GM23338 (cell line): ENCODE measurements at regions not wholly inside any gene's neighbourhood (a gene's known extent, or its start where the extent isn't known, plus 50 kb on each side); places are given as distances from the start of the nearest gene placed in this dataset.

ENCODE experiments used
- ATAC-seq: fragments of 200-7000 bp; cut with Tn5 transposase; 3 replicates; pipeline ENCODE4 v1.9.1; 2020
- DNase-seq: peaks from one replicate; pipeline ENCODE4 v3.0.0-alpha.2; 2015; ENCODE audit warnings: low spot score
- H2AFZ ChIP-seq: fragments of 200-600 bp; sonication (generic); 2 replicates; pipeline ENCODE4 v1.8.0; 2016; ENCODE audit warnings: antibody characterized with exemption, mild to moderate bottlenecking, moderate library complexity
- H3F3A ChIP-seq: fragments of 200-600 bp; sonication (generic); replicated peaks from 2 replicates; pipeline ENCODE4 v1.8.0; 2017; ENCODE audit warnings: antibody characterized with exemption, mixed run types, low read depth
- H3K27ac ChIP-seq: fragments of 200-600 bp; sonication (generic); 2 replicates; pipeline ENCODE4 v1.6.1; 2016; ENCODE audit warnings: low read depth
- H3K27me3 ChIP-seq: fragments of 200-600 bp; sonication (generic); 2 replicates; pipeline ENCODE4 v1.8.0; 2016; ENCODE audit warnings: mild to moderate bottlenecking, mixed run types, moderate library complexity; ENCODE audit not compliant: insufficient read depth
- H3K36me3 ChIP-seq: fragments of 200-600 bp; sonication (generic); 2 replicates; pipeline ENCODE4 v1.8.0; 2016; ENCODE audit warnings: mild to moderate bottlenecking; ENCODE audit not compliant: insufficient read depth
- H3K4me1 ChIP-seq: fragments of 200-600 bp; sonication (generic); 2 replicates; pipeline ENCODE4 v1.8.0; 2016; ENCODE audit warnings: mild to moderate bottlenecking, moderate library complexity; ENCODE audit not compliant: insufficient read depth
- H3K4me2 ChIP-seq: fragments of 200-600 bp; sonication (generic); 2 replicates; pipeline ENCODE4 v1.7.1; 2017; ENCODE audit warnings: mixed run types
- H3K4me3 ChIP-seq: fragments of 200-600 bp; sonication (generic); 2 replicates; pipeline ENCODE4 v1.6.1; 2016; ENCODE audit warnings: mixed run types
- H3K79me2 ChIP-seq: fragments of 200-600 bp; sonication (generic); replicated peaks from 2 replicates; pipeline ENCODE4 v1.8.0; 2017; ENCODE audit warnings: mild to moderate bottlenecking; ENCODE audit not compliant: insufficient read depth
- H3K9me2 ChIP-seq: fragments of 200-600 bp; sonication (generic); 2 replicates; pipeline ENCODE4 v1.8.0; 2017; ENCODE audit not compliant: insufficient read depth
- H4K20me1 ChIP-seq: fragments of 200-600 bp; sonication (generic); replicated peaks from 2 replicates; pipeline ENCODE4 v1.8.0; 2017; ENCODE audit warnings: mild to moderate bottlenecking; ENCODE audit not compliant: insufficient read depth
- H3K27ac Mint-ChIP-seq: 2 replicates; pipeline ENCODE4 v1.8.0; 2020; ENCODE audit warnings: inconsistent platforms, mild to moderate bottlenecking, moderate library complexity, mixed read lengths
- H3K27me3 Mint-ChIP-seq: 3 replicates; pipeline ENCODE4 v1.8.0; 2022; ENCODE audit warnings: low read depth, mild to moderate bottlenecking, moderate library complexity, mixed read lengths, inconsistent platforms; ENCODE audit not compliant: insufficient read depth, poor library complexity
- H3K36me3 Mint-ChIP-seq: 3 replicates; pipeline ENCODE4 v1.8.0; 2021; ENCODE audit warnings: low read depth, mild to moderate bottlenecking, inconsistent platforms, moderate library complexity, mixed read lengths
- H3K4me1 Mint-ChIP-seq: 3 replicates; pipeline ENCODE4 v1.8.0; 2020; ENCODE audit warnings: mild to moderate bottlenecking, inconsistent platforms, mixed read lengths
- H3K4me3 Mint-ChIP-seq: 3 replicates; pipeline ENCODE4 v1.8.0; 2021; ENCODE audit warnings: moderate library complexity, mild to moderate bottlenecking, inconsistent platforms, mixed read lengths
- H3K9me3 Mint-ChIP-seq: 3 replicates; pipeline ENCODE4 v1.8.0; 2020; ENCODE audit warnings: moderate library complexity, mild to moderate bottlenecking, inconsistent platforms, mixed read lengths
- CREB1 ChIP-seq: fragments of 250-450 bp; sonication (Bioruptor Pico); IDR thresholded peaks from 2 replicates; pipeline ENCODE4 v1.5.0; 2020; ENCODE audit warnings: low read depth, mild to moderate bottlenecking, moderate library complexity
- EZH2 ChIP-seq: fragments of 200-600 bp; sonication (generic); IDR thresholded peaks from one replicate; pipeline ENCODE4 v1.8.0; 2017; ENCODE audit warnings: antibody characterized with exemption, mild to moderate bottlenecking, low read depth; ENCODE audit not compliant: unreplicated experiment
- EZH2phosphoT487 ChIP-seq: fragments of 200-600 bp; sonication (generic); IDR thresholded peaks from one replicate; pipeline ENCODE4 v1.8.1; 2018; ENCODE audit warnings: antibody characterized with exemption; ENCODE audit not compliant: unreplicated experiment
- JUNB ChIP-seq: IDR thresholded peaks from one replicate; pipeline ENCODE4 v1.6.1; 2016; ENCODE audit warnings: antibody characterized with exemption; ENCODE audit not compliant: unreplicated experiment
- NANOG ChIP-seq: IDR thresholded peaks from 2 replicates; pipeline ENCODE4 v1.6.1; 2016; ENCODE audit warnings: antibody characterized with exemption, borderline replicate concordance
- POLR2AphosphoS5 ChIP-seq: IDR thresholded peaks from 2 replicates; pipeline ENCODE4 v1.6.1; 2016; ENCODE audit warnings: antibody characterized with exemption, low read depth
- STAT1 ChIP-seq: IDR thresholded peaks from one replicate; pipeline ENCODE4 v1.6.1; 2016; ENCODE audit warnings: antibody characterized with exemption; ENCODE audit not compliant: unreplicated experiment
- ZNF114 ChIP-seq: fragments of 250-450 bp; sonication (Bioruptor Pico); IDR thresholded peaks from 2 replicates; pipeline ENCODE4 v1.5.0; 2020; ENCODE audit warnings: mild to moderate bottlenecking, moderate library complexity
- ZNF331 ChIP-seq: fragments of 250-450 bp; sonication (Bioruptor Pico); IDR thresholded peaks from 2 replicates; pipeline ENCODE4 v1.5.0; 2020; ENCODE audit warnings: low read depth, mild to moderate bottlenecking, moderate library complexity
- TF ChIP-seq, protein P1 (sequence below): fragments of 250-450 bp; sonication (Bioruptor Pico); IDR thresholded peaks from 2 replicates; pipeline ENCODE4 v1.5.0; 2020; ENCODE audit warnings: mild to moderate bottlenecking, moderate library complexity
- TF ChIP-seq, protein P2 (sequence below): IDR thresholded peaks from 2 replicates; pipeline ENCODE4 v1.6.1; 2016; ENCODE audit warnings: antibody characterized with exemption
- TF ChIP-seq, protein P3 (sequence below): IDR thresholded peaks from one replicate; pipeline ENCODE4 v1.6.1; 2018; ENCODE audit warnings: antibody characterized with exemption; ENCODE audit not compliant: unreplicated experiment
- TF ChIP-seq, protein P4 (sequence below), 2 experiments: fragments of 200-600 bp in 1 of 2; sonication (generic) in 1 of 2; conservative IDR thresholded peaks; 2 replicates each; pipeline versions ENCODE4 v1.5.1 to v1.6.1; 2016 to 2017; ENCODE audit warnings: antibody characterized with exemption in 2 of 2, low read depth in 2 of 2, mild to moderate bottlenecking in 2 of 2, moderate library complexity in 1 of 2

DNA sequence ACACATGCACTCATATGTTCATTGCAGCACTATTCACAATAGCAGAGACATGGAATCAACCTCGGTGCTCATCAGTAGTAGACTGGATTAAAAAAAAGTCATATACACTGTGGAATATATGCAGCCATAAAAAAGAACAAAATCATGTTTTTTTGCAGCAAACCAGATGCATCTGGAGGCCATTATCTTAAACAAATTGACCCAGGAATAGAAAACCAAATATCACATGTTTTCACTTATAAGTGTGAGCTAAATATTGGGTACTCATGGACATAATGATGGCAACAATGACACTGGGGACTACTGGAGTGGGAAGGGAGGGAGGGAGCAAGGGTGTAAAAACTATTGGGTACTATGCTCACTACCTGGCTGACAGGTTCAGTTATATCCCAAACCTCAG is 792.6 kb downstream of the EPHA4 start:
- Mint-ChIP-seq H3K36me3 (no peaks in the 10 kb centered on the region; the same call in 2 of the 3 replicates), H3K4me3 (no peak overlapping the region), H3K27ac (no peak overlapping the region), H3K9me3 (no peaks in the 10 kb centered on the region; the same call in 1 of the 3 replicates), H3K4me1 (peaks cover 20% of the 10 kb centered on the region), H3K27me3 (peaks cover 2% of the 10 kb centered on the region)
- no peak overlapping the region for H3K4me3 ChIP-seq
- DNase-seq (no peak), ATAC-seq (no peak)
- no peaks in the 10 kb centered on the region for H3K9me2 ChIP-seq
- H3K36me3 ChIP-seq = no peaks in the 10 kb centered on the region
- no peaks in the 10 kb centered on the region for H3K4me1 ChIP-seq
- no peaks in the 10 kb centered on the region for H3K79me2 ChIP-seq
- no peak overlapping the region for H2AFZ ChIP-seq
- no peak overlapping the region for H3K4me2 ChIP-seq
- peaks cover 2% of the 10 kb centered on the region; the same call in 1 of the 2 replicates for H3K27me3 ChIP-seq
- no peaks in the 10 kb centered on the region for H4K20me1 ChIP-seq
- H3K27ac ChIP-seq = no peak overlapping the region
- H3F3A ChIP-seq = no peaks in the 10 kb centered on the region
- TF ChIP-seq STAT1 (no peak), JUNB (no peak), CREB1 (CRISPR knock-in tag) (no peak), NANOG (no peak), POLR2AphosphoS5 (no peak), ZNF114 (CRISPR knock-in tag) (no peak), EZH2 (no peak), EZH2phosphoT487 (no peak), ZNF331 (CRISPR knock-in tag) (no peak)
- TF ChIP-seq, protein P1, sequence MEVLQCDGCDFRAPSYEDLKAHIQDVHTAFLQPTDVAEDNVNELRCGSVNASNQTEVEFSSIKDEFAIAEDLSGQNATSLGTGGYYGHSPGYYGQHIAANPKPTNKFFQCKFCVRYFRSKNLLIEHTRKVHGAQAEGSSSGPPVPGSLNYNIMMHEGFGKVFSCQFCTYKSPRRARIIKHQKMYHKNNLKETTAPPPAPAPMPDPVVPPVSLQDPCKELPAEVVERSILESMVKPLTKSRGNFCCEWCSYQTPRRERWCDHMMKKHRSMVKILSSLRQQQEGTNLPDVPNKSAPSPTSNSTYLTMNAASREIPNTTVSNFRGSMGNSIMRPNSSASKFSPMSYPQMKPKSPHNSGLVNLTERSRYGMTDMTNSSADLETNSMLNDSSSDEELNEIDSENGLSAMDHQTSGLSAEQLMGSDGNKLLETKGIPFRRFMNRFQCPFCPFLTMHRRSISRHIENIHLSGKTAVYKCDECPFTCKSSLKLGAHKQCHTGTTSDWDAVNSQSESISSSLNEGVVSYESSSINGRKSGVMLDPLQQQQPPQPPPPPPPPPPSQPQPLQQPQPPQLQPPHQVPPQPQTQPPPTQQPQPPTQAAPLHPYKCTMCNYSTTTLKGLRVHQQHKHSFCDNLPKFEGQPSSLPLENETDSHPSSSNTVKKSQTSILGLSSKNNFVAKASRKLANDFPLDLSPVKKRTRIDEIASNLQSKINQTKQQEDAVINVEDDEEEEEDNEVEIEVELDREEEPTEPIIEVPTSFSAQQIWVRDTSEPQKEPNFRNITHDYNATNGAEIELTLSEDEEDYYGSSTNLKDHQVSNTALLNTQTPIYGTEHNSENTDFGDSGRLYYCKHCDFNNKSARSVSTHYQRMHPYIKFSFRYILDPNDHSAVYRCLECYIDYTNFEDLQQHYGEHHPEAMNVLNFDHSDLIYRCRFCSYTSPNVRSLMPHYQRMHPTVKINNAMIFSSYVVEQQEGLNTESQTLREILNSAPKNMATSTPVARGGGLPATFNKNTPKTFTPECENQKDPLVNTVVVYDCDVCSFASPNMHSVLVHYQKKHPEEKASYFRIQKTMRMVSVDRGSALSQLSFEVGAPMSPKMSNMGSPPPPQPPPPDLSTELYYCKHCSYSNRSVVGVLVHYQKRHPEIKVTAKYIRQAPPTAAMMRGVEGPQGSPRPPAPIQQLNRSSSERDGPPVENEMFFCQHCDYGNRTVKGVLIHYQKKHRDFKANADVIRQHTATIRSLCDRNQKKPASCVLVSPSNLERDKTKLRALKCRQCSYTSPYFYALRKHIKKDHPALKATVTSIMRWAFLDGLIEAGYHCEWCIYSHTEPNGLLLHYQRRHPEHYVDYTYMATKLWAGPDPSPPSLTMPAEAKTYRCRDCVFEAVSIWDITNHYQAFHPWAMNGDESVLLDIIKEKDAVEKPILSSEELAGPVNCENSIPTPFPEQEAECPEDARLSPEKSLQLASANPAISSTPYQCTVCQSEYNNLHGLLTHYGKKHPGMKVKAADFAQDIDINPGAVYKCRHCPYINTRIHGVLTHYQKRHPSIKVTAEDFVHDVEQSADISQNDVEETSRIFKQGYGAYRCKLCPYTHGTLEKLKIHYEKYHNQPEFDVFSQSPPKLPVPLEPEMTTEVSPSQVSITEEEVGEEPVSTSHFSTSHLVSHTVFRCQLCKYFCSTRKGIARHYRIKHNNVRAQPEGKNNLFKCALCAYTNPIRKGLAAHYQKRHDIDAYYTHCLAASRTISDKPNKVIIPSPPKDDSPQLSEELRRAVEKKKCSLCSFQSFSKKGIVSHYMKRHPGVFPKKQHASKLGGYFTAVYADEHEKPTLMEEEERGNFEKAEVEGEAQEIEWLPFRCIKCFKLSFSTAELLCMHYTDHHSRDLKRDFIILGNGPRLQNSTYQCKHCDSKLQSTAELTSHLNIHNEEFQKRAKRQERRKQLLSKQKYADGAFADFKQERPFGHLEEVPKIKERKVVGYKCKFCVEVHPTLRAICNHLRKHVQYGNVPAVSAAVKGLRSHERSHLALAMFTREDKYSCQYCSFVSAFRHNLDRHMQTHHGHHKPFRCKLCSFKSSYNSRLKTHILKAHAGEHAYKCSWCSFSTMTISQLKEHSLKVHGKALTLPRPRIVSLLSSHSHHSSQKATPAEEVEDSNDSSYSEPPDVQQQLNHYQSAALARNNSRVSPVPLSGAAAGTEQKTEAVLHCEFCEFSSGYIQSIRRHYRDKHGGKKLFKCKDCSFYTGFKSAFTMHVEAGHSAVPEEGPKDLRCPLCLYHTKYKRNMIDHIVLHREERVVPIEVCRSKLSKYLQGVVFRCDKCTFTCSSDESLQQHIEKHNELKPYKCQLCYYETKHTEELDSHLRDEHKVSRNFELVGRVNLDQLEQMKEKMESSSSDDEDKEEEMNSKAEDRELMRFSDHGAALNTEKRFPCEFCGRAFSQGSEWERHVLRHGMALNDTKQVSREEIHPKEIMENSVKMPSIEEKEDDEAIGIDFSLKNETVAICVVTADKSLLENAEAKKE (CRISPR knock-in tag) = no peak
- TF ChIP-seq, protein P2, sequence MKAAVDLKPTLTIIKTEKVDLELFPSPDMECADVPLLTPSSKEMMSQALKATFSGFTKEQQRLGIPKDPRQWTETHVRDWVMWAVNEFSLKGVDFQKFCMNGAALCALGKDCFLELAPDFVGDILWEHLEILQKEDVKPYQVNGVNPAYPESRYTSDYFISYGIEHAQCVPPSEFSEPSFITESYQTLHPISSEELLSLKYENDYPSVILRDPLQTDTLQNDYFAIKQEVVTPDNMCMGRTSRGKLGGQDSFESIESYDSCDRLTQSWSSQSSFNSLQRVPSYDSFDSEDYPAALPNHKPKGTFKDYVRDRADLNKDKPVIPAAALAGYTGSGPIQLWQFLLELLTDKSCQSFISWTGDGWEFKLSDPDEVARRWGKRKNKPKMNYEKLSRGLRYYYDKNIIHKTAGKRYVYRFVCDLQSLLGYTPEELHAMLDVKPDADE = no peak
- TF ChIP-seq, protein P3, sequence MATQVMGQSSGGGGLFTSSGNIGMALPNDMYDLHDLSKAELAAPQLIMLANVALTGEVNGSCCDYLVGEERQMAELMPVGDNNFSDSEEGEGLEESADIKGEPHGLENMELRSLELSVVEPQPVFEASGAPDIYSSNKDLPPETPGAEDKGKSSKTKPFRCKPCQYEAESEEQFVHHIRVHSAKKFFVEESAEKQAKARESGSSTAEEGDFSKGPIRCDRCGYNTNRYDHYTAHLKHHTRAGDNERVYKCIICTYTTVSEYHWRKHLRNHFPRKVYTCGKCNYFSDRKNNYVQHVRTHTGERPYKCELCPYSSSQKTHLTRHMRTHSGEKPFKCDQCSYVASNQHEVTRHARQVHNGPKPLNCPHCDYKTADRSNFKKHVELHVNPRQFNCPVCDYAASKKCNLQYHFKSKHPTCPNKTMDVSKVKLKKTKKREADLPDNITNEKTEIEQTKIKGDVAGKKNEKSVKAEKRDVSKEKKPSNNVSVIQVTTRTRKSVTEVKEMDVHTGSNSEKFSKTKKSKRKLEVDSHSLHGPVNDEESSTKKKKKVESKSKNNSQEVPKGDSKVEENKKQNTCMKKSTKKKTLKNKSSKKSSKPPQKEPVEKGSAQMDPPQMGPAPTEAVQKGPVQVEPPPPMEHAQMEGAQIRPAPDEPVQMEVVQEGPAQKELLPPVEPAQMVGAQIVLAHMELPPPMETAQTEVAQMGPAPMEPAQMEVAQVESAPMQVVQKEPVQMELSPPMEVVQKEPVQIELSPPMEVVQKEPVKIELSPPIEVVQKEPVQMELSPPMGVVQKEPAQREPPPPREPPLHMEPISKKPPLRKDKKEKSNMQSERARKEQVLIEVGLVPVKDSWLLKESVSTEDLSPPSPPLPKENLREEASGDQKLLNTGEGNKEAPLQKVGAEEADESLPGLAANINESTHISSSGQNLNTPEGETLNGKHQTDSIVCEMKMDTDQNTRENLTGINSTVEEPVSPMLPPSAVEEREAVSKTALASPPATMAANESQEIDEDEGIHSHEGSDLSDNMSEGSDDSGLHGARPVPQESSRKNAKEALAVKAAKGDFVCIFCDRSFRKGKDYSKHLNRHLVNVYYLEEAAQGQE = no peak
- TF ChIP-seq, protein P4, sequence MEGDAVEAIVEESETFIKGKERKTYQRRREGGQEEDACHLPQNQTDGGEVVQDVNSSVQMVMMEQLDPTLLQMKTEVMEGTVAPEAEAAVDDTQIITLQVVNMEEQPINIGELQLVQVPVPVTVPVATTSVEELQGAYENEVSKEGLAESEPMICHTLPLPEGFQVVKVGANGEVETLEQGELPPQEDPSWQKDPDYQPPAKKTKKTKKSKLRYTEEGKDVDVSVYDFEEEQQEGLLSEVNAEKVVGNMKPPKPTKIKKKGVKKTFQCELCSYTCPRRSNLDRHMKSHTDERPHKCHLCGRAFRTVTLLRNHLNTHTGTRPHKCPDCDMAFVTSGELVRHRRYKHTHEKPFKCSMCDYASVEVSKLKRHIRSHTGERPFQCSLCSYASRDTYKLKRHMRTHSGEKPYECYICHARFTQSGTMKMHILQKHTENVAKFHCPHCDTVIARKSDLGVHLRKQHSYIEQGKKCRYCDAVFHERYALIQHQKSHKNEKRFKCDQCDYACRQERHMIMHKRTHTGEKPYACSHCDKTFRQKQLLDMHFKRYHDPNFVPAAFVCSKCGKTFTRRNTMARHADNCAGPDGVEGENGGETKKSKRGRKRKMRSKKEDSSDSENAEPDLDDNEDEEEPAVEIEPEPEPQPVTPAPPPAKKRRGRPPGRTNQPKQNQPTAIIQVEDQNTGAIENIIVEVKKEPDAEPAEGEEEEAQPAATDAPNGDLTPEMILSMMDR (conservative IDR thresholded peaks at IDR 0.05; ENCODE audit: low read depth in 2 of 2) = no peak
